ENCODE measurements at regions not wholly inside any gene's neighbourhood (a gene's known extent, or its start where the extent isn't known, plus 50 kb on each side); places are given as distances from the start of the nearest gene placed in this dataset.

GRCh38 chr5:160511280-160511929, 89.8 kb downstream of the PTTG1 start (continued):
- TF ChIP-seq, protein P1, sequence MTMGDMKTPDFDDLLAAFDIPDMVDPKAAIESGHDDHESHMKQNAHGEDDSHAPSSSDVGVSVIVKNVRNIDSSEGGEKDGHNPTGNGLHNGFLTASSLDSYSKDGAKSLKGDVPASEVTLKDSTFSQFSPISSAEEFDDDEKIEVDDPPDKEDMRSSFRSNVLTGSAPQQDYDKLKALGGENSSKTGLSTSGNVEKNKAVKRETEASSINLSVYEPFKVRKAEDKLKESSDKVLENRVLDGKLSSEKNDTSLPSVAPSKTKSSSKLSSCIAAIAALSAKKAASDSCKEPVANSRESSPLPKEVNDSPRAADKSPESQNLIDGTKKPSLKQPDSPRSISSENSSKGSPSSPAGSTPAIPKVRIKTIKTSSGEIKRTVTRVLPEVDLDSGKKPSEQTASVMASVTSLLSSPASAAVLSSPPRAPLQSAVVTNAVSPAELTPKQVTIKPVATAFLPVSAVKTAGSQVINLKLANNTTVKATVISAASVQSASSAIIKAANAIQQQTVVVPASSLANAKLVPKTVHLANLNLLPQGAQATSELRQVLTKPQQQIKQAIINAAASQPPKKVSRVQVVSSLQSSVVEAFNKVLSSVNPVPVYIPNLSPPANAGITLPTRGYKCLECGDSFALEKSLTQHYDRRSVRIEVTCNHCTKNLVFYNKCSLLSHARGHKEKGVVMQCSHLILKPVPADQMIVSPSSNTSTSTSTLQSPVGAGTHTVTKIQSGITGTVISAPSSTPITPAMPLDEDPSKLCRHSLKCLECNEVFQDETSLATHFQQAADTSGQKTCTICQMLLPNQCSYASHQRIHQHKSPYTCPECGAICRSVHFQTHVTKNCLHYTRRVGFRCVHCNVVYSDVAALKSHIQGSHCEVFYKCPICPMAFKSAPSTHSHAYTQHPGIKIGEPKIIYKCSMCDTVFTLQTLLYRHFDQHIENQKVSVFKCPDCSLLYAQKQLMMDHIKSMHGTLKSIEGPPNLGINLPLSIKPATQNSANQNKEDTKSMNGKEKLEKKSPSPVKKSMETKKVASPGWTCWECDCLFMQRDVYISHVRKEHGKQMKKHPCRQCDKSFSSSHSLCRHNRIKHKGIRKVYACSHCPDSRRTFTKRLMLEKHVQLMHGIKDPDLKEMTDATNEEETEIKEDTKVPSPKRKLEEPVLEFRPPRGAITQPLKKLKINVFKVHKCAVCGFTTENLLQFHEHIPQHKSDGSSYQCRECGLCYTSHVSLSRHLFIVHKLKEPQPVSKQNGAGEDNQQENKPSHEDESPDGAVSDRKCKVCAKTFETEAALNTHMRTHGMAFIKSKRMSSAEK (CRISPR knock-in tag; IDR thresholded peaks at IDR 0.05; ENCODE audit: borderline replicate concordance) = no peak
- TF ChIP-seq, protein P2, sequence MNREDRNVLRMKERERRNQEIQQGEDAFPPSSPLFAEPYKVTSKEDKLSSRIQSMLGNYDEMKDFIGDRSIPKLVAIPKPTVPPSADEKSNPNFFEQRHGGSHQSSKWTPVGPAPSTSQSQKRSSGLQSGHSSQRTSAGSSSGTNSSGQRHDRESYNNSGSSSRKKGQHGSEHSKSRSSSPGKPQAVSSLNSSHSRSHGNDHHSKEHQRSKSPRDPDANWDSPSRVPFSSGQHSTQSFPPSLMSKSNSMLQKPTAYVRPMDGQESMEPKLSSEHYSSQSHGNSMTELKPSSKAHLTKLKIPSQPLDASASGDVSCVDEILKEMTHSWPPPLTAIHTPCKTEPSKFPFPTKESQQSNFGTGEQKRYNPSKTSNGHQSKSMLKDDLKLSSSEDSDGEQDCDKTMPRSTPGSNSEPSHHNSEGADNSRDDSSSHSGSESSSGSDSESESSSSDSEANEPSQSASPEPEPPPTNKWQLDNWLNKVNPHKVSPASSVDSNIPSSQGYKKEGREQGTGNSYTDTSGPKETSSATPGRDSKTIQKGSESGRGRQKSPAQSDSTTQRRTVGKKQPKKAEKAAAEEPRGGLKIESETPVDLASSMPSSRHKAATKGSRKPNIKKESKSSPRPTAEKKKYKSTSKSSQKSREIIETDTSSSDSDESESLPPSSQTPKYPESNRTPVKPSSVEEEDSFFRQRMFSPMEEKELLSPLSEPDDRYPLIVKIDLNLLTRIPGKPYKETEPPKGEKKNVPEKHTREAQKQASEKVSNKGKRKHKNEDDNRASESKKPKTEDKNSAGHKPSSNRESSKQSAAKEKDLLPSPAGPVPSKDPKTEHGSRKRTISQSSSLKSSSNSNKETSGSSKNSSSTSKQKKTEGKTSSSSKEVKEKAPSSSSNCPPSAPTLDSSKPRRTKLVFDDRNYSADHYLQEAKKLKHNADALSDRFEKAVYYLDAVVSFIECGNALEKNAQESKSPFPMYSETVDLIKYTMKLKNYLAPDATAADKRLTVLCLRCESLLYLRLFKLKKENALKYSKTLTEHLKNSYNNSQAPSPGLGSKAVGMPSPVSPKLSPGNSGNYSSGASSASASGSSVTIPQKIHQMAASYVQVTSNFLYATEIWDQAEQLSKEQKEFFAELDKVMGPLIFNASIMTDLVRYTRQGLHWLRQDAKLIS (CRISPR knock-in tag; IDR thresholded peaks at IDR 0.05; ENCODE audit: borderline replicate concordance) = no peak
- TF ChIP-seq MXD4 (CRISPR knock-in tag; IDR thresholded peaks at IDR 0.05; ENCODE audit: borderline replicate concordance) = no peak
